ENCODE measurements at regions not wholly inside any gene's neighbourhood (a gene's known extent, or its start where the extent isn't known, plus 50 kb on each side); places are given as distances from the start of the nearest gene placed in this dataset.

- no peaks in the 10 kb centered on the region for H3K9me3 Mint-ChIP-seq
- no peaks in the 10 kb centered on the region for H3K4me1 Mint-ChIP-seq (ENCODE audit: low read depth)
- no peaks in the 10 kb centered on the region for H3K36me3 Mint-ChIP-seq (ENCODE audit: low read depth)
- H3K27me3 Mint-ChIP-seq (ENCODE audit: low read depth): peaks cover 13% of the 10 kb centered on the region
- no peak overlapping the region for H3K4me3 Mint-ChIP-seq
- H3K27ac Mint-ChIP-seq: no peak overlapping the region
Measured at GRCh38 chr1:209431402-209431801, 152.1 kb upstream of the CAMK1G start.

GRCh38 chr1:209431813-209432442 is 151.6 kb upstream of the CAMK1G start:
- H3K4me3 Mint-ChIP-seq: no peak overlapping the region
- H3K36me3 Mint-ChIP-seq (ENCODE audit: low read depth): no peaks in the 10 kb centered on the region
- no peaks in the 10 kb centered on the region for H3K4me1 Mint-ChIP-seq (ENCODE audit: low read depth)

GRCh38 chr1:209432443-209432825 is 151.1 kb upstream of the CAMK1G start:
- Mint-ChIP-seq H3K27ac (no peak overlapping the region), H3K4me1 (ENCODE audit: low read depth) (no peaks in the 10 kb centered on the region), H3K9me3 (no peaks in the 10 kb centered on the region), H3K4me3 (no peak overlapping the region), H3K27me3 (ENCODE audit: low read depth) (peaks cover 18% of the 10 kb centered on the region), H3K36me3 (ENCODE audit: low read depth) (no peaks in the 10 kb centered on the region)

More at GRCh38 chr1:209431813-209432442, 151.6 kb upstream of the CAMK1G start:
- H3K27me3 Mint-ChIP-seq (ENCODE audit: low read depth): peaks cover 17% of the 10 kb centered on the region
- H3K27ac Mint-ChIP-seq: no peak overlapping the region
- H3K9me3 Mint-ChIP-seq: no peaks in the 10 kb centered on the region

- no peaks in the 10 kb centered on the region for H3K9me3 Mint-ChIP-seq
Measured at GRCh38 chr1:209433649-209434031, 149.9 kb upstream of the CAMK1G start.

GRCh38 chr1:209434066-209434465 is 149.4 kb upstream of the CAMK1G start:
- Mint-ChIP-seq H3K9me3 (no peaks in the 10 kb centered on the region), H3K4me1 (ENCODE audit: low read depth) (no peaks in the 10 kb centered on the region), H3K27ac (no peak overlapping the region), H3K4me3 (no peak overlapping the region), H3K36me3 (ENCODE audit: low read depth) (no peaks in the 10 kb centered on the region), H3K27me3 (ENCODE audit: low read depth) (peaks cover 18% of the 10 kb centered on the region)

More at GRCh38 chr1:209433649-209434031, 149.9 kb upstream of the CAMK1G start:
- peaks cover 18% of the 10 kb centered on the region for H3K27me3 Mint-ChIP-seq (ENCODE audit: low read depth)
- H3K4me1 Mint-ChIP-seq (ENCODE audit: low read depth): no peaks in the 10 kb centered on the region
- no peak overlapping the region for H3K4me3 Mint-ChIP-seq
- no peak overlapping the region for H3K27ac Mint-ChIP-seq
- no peaks in the 10 kb centered on the region for H3K36me3 Mint-ChIP-seq (ENCODE audit: low read depth)

- Mint-ChIP-seq H3K36me3 (ENCODE audit: low read depth) (no peaks in the 10 kb centered on the region), H3K4me3 (no peak overlapping the region), H3K27me3 (ENCODE audit: low read depth) (peaks cover 18% of the 10 kb centered on the region), H3K27ac (no peak overlapping the region), H3K4me1 (ENCODE audit: low read depth) (no peaks in the 10 kb centered on the region), H3K9me3 (no peaks in the 10 kb centered on the region)
Measured at GRCh38 chr1:209434631-209435217, 148.8 kb upstream of the CAMK1G start.

GRCh38 chr1:209435654-209436566 is 147.6 kb upstream of the CAMK1G start:
- Mint-ChIP-seq H3K9me3 (no peaks in the 10 kb centered on the region), H3K27ac (no peak overlapping the region), H3K36me3 (ENCODE audit: low read depth) (no peaks in the 10 kb centered on the region), H3K4me1 (ENCODE audit: low read depth) (no peaks in the 10 kb centered on the region), H3K4me3 (no peak overlapping the region), H3K27me3 (ENCODE audit: low read depth) (peaks cover 21% of the 10 kb centered on the region)

GRCh38 chr1:209439828-209440227 is 143.7 kb upstream of the CAMK1G start:
- no peaks in the 10 kb centered on the region for H3K36me3 Mint-ChIP-seq (ENCODE audit: low read depth)

GRCh38 chr1:209443361-209443931 is 140.1 kb upstream of the CAMK1G start:
- Mint-ChIP-seq H3K27ac (no peak overlapping the region), H3K27me3 (ENCODE audit: low read depth) (peaks cover 3% of the 10 kb centered on the region), H3K36me3 (ENCODE audit: low read depth) (no peaks in the 10 kb centered on the region), H3K4me1 (ENCODE audit: low read depth) (no peaks in the 10 kb centered on the region), H3K9me3 (no peaks in the 10 kb centered on the region), H3K4me3 (no peak overlapping the region)

More at GRCh38 chr1:209439828-209440227, 143.7 kb upstream of the CAMK1G start:
- no peaks in the 10 kb centered on the region for H3K4me1 Mint-ChIP-seq (ENCODE audit: low read depth)
- no peaks in the 10 kb centered on the region for H3K9me3 Mint-ChIP-seq
- peaks cover 20% of the 10 kb centered on the region for H3K27me3 Mint-ChIP-seq (ENCODE audit: low read depth)
- no peak overlapping the region for H3K27ac Mint-ChIP-seq
- H3K4me3 Mint-ChIP-seq: no peak overlapping the region

- H3K27me3 Mint-ChIP-seq (ENCODE audit: low read depth): peaks cover 3% of the 10 kb centered on the region
- no peaks in the 10 kb centered on the region for H3K9me3 Mint-ChIP-seq
- no peaks in the 10 kb centered on the region for H3K36me3 Mint-ChIP-seq (ENCODE audit: low read depth)
- no peak overlapping the region for H3K4me3 Mint-ChIP-seq
- H3K4me1 Mint-ChIP-seq (ENCODE audit: low read depth): no peaks in the 10 kb centered on the region
- no peak overlapping the region for H3K27ac Mint-ChIP-seq
Measured at GRCh38 chr1:209443975-209444651, 139.4 kb upstream of the CAMK1G start.

- H3K9me3 Mint-ChIP-seq: no peaks in the 10 kb centered on the region
- no peaks in the 10 kb centered on the region for H3K4me1 Mint-ChIP-seq (ENCODE audit: low read depth)
- H3K27ac Mint-ChIP-seq: no peak overlapping the region
- no peaks in the 10 kb centered on the region for H3K36me3 Mint-ChIP-seq (ENCODE audit: low read depth)
- peaks cover 2% of the 10 kb centered on the region for H3K27me3 Mint-ChIP-seq (ENCODE audit: low read depth)
- H3K4me3 Mint-ChIP-seq: no peak overlapping the region
Measured at GRCh38 chr1:209444961-209445360, 138.6 kb upstream of the CAMK1G start.

- H3K36me3 Mint-ChIP-seq (ENCODE audit: low read depth): no peaks in the 10 kb centered on the region
- no peak overlapping the region for H3K27ac Mint-ChIP-seq
- H3K9me3 Mint-ChIP-seq: no peaks in the 10 kb centered on the region
- no peak overlapping the region for H3K4me3 Mint-ChIP-seq
- no peaks in the 10 kb centered on the region for H3K4me1 Mint-ChIP-seq (ENCODE audit: low read depth)
- H3K27me3 Mint-ChIP-seq (ENCODE audit: low read depth): no peaks in the 10 kb centered on the region
Measured at GRCh38 chr1:209445576-209445975, 137.9 kb upstream of the CAMK1G start.

GRCh38 chr1:209446356-209446755 is 137.2 kb upstream of the CAMK1G start:
- no peaks in the 10 kb centered on the region for H3K27me3 Mint-ChIP-seq (ENCODE audit: low read depth)

GRCh38 chr1:209454340-209454994 is 129.0 kb upstream of the CAMK1G start:
- H3K4me3 Mint-ChIP-seq: no peak overlapping the region

More at GRCh38 chr1:209446356-209446755, 137.2 kb upstream of the CAMK1G start:
- Mint-ChIP-seq H3K36me3 (ENCODE audit: low read depth) (no peaks in the 10 kb centered on the region), H3K4me1 (ENCODE audit: low read depth) (no peaks in the 10 kb centered on the region), H3K4me3 (no peak overlapping the region), H3K9me3 (no peaks in the 10 kb centered on the region), H3K27ac (no peak overlapping the region)

More at GRCh38 chr1:209454340-209454994, 129.0 kb upstream of the CAMK1G start:
- peaks cover 11% of the 10 kb centered on the region for H3K27me3 Mint-ChIP-seq (ENCODE audit: low read depth)
- H3K4me1 Mint-ChIP-seq (ENCODE audit: low read depth): no peaks in the 10 kb centered on the region
- no peaks in the 10 kb centered on the region for H3K9me3 Mint-ChIP-seq
- no peak overlapping the region for H3K27ac Mint-ChIP-seq
- no peaks in the 10 kb centered on the region for H3K36me3 Mint-ChIP-seq (ENCODE audit: low read depth)

Data from T-helper 1 cell treated with Interleukin-12 subunit alpha and Interleukin-12 subunit beta and Interleukin-4 antibody, amounts not matched to agents 30 μg/mL and 1 μg/mL, for 36 hours (primary cell).